Central memory CD8-positive, alpha-beta T cell (primary cell): ENCODE measurements at regions not wholly inside any gene's neighbourhood (a gene's known extent, or its start where the extent isn't known, plus 50 kb on each side); places are given as distances from the start of the nearest gene placed in this dataset.

Experiments
- ATAC-seq: fragments of 150-1000 bp; cut with Tn5 transposase; replicated peaks from 2 replicates; pipeline ENCODE4 v1.10.0; 2022; ENCODE audit warnings: mild to moderate bottlenecking, moderate FRiP score, moderate number of reproducible peaks; ENCODE audit not compliant: poor library complexity, severe bottlenecking; ENCODE audit errors: extremely low read depth
- DNase-seq, 2 donors: peaks; one replicate each; pipeline ENCODE4 v3.0.0; 2021; ENCODE audit warnings: low spot score in 2 of 2
- H3K27ac Mint-ChIP-seq: one replicate; pipeline ENCODE4 v1.8.0; 2022; ENCODE audit warnings: low read depth, mild to moderate bottlenecking, moderate library complexity, mixed read lengths
- H3K27me3 Mint-ChIP-seq: one replicate; pipeline ENCODE4 v1.8.0; 2022; ENCODE audit warnings: mixed read lengths
- H3K36me3 Mint-ChIP-seq: one replicate; pipeline ENCODE4 v1.8.0; 2022; ENCODE audit warnings: mild to moderate bottlenecking, moderate library complexity, mixed read lengths; ENCODE audit not compliant: insufficient read depth
- H3K4me1 Mint-ChIP-seq: one replicate; pipeline ENCODE4 v1.8.0; 2022; ENCODE audit warnings: mixed read lengths
- H3K4me3 Mint-ChIP-seq: one replicate; pipeline ENCODE4 v1.8.0; 2022; ENCODE audit warnings: mild to moderate bottlenecking, moderate library complexity, mixed read lengths
- H3K9me3 Mint-ChIP-seq: one replicate; pipeline ENCODE4 v1.8.0; 2022; ENCODE audit warnings: mixed read lengths

DNA sequence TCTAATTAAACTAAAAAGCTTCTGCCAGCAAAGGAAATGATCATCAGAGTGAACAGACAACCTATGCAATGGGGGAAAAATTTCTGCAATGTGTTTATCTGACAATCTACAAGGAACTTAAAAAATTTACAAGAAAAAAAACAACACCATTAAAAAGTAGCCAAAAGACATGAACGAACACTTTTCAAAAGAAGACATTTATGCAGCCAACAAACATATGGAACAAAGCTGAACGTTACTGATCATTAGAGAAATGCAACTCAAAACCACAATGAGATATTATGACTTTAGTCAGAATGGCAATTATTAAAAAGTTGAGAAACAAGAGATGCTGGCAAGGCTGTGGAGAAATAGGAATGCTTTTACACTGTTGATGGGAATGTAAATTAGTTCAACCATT lies 530.4 kb upstream of the DAB2 start:
- H3K9me3 Mint-ChIP-seq = no peaks in the 10 kb centered on the region
- ATAC-seq = no peak
- no peaks in the 10 kb centered on the region for H3K36me3 Mint-ChIP-seq
- no peak overlapping the region for H3K27ac Mint-ChIP-seq
- no peak overlapping the region for H3K4me3 Mint-ChIP-seq
- DNase-seq = no peak
- H3K27me3 Mint-ChIP-seq = no peaks in the 10 kb centered on the region
- no peaks in the 10 kb centered on the region for H3K4me1 Mint-ChIP-seq

DNA sequence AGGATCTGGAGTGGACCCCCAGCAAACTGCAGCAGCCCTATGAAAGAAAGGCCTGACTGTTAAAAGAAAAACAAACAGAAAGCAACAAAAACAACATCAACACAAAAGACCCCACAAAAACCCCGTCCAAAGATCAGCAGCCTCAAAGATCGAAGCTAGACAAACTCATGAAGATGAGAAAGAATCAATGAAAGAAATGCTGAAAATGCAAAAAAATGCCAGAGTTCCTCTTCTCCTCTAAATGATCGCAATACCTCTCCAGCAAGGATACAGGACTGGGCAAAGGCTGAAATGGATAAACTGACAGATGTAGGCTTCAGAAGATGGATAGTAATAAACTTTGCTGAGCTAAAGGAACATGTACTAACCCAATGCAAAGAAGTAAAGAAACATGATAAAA lies 526.3 kb upstream of the DAB2 start:
- Mint-ChIP-seq H3K9me3 (no peaks in the 10 kb centered on the region), H3K4me1 (peaks cover 5% of the 10 kb centered on the region), H3K4me3 (no peak overlapping the region), H3K36me3 (no peaks in the 10 kb centered on the region), H3K27ac (no peak overlapping the region), H3K27me3 (no peaks in the 10 kb centered on the region)
- ATAC-seq (no peak), DNase-seq (no peak)

DNA sequence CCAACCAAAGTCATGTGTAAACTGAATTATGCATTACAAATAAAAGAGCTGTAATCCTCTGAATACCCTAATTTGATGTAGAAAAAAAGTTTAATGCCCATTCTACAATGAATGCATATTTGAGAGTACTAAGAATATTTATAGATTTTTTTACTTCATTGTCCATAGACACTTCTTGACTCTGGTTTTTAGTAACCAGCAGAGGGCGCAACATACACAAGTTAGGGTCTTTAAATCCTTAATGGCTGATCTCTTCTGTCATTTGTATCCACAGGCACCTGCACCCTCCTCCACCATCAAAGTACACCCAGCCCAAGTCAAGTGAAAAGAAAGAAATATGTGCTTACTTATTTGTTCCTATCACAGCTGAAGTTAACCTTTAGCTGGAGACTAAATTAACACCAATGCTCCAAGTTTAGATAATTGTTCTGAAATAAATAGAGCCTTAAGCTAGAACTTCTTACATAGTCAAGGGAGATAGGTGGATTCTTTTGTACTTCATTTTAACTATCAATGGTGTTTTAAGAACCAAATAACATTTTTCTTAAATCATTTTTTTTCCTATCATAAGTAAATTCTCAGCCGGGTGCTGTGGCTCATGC lies 524.2 kb upstream of the DAB2 start:
- Mint-ChIP-seq H3K27me3 (no peaks in the 10 kb centered on the region), H3K4me3 (no peak overlapping the region), H3K36me3 (no peaks in the 10 kb centered on the region), H3K9me3 (no peaks in the 10 kb centered on the region), H3K4me1 (peaks cover 5% of the 10 kb centered on the region), H3K27ac (no peak overlapping the region)
- peak; percentile 84 for ATAC-seq
- DNase-seq = peak; percentile 23 to 44

DNA sequence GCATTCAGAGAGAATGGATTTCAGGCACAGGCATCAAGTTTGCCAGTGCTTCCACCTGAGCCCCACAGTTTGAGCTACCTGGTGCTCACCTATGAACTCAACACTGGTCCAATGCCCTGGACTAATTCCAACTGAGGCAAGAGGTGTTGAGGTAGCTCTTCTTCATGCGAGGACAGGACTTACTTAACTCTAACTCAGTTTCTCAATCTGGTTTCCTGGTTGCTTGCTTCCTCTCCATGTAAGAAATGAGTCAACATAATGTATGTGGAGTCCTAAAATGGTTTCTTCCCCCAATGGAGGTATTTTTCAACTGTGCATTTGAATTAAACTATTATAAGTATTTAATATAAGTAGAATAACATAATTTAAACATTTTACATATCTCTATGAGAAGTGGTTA lies 523.6 kb upstream of the DAB2 start:
- H3K4me1 Mint-ChIP-seq = peaks cover 5% of the 10 kb centered on the region
- ATAC-seq (no peak), DNase-seq (no peak)
- no peak overlapping the region for H3K27ac Mint-ChIP-seq
- no peaks in the 10 kb centered on the region for H3K27me3 Mint-ChIP-seq
- no peak overlapping the region for H3K4me3 Mint-ChIP-seq
- no peaks in the 10 kb centered on the region for H3K36me3 Mint-ChIP-seq
- no peaks in the 10 kb centered on the region for H3K9me3 Mint-ChIP-seq

DNA sequence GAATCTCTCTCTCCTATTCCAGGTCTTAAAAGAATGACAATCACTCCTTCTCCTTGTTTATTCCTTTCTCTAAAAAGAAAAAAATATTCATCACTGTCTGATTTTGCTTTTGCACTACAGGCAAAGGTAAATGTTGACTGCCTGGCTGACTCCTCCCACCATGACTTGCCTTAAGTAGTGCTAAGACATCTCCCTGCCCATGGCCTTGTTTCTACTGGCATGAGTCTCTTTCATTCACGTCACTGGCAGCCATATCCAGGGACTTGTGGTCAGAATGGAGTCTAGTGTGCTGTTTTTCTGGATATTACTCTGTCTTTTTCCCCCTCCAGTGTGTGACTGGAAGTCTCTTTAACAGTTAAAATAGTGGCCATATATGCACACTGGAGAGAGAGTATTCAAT lies 522.9 kb upstream of the DAB2 start:
- no peaks in the 10 kb centered on the region for H3K36me3 Mint-ChIP-seq
- DNase-seq = no peak
- H3K9me3 Mint-ChIP-seq = no peaks in the 10 kb centered on the region
- H3K4me3 Mint-ChIP-seq = no peak overlapping the region
- H3K27me3 Mint-ChIP-seq = no peaks in the 10 kb centered on the region
- H3K27ac Mint-ChIP-seq = no peak overlapping the region
- H3K4me1 Mint-ChIP-seq = peaks cover 5% of the 10 kb centered on the region
- no peak for ATAC-seq

DNA sequence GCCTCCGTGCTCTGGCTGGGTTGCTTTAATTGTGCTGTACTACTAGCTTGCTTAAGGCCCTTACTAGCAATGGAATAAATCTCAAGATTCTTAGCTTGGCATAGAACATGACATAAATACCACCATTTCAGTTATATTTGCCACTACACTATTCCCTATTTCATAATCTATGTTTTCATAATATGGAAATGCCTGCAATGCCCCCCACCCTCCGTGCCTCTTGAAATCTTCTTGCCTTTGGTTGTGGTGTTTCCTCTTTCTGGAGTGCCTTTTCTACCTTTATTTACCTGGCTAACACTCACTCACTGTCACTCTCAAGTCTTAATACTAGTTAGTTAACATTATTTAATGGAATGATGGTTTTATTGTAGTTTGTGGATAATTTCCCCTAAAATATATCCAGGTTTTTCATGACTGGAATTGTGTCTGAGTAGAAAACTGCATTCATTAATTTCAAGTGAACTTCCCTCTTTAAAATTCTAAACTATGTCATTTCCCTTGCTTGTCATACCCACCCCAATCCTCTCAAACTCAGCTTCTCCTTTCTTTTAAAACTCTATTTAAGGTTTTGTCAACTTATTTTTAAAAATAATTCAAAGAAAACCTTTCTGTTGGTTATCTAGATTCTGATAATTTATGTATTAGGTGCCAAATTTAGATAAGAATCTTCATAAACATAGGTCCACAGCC lies 521.7 kb upstream of the DAB2 start:
- DNase-seq (no peak), ATAC-seq (no peak)
- Mint-ChIP-seq H3K9me3 (no peaks in the 10 kb centered on the region), H3K36me3 (no peaks in the 10 kb centered on the region), H3K27ac (no peak overlapping the region), H3K4me1 (peaks cover 5% of the 10 kb centered on the region), H3K27me3 (no peaks in the 10 kb centered on the region), H3K4me3 (no peak overlapping the region)

DNA sequence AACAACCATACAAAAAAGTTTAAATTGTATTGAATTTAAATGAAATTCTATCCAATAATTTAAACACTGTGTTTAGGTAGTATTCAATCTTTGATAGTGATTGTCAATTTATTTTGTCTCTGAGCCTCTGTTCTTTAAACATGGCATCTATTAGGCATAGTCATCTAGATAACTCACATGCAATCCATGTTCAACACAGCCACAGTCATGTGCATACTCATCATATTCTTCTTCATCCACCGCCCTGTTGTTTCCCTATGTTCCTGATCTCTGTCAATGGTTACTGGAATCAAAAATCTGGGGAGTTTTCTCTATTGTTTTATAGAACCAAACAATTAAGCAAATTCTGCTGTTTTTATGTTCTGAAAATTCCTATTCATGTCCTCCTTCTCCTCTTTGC lies 521.1 kb upstream of the DAB2 start:
- Mint-ChIP-seq H3K36me3 (no peaks in the 10 kb centered on the region), H3K4me1 (peaks cover 5% of the 10 kb centered on the region), H3K27ac (no peak overlapping the region), H3K9me3 (no peaks in the 10 kb centered on the region), H3K4me3 (no peak overlapping the region), H3K27me3 (no peaks in the 10 kb centered on the region)
- ATAC-seq (no peak), DNase-seq (no peak)

DNA sequence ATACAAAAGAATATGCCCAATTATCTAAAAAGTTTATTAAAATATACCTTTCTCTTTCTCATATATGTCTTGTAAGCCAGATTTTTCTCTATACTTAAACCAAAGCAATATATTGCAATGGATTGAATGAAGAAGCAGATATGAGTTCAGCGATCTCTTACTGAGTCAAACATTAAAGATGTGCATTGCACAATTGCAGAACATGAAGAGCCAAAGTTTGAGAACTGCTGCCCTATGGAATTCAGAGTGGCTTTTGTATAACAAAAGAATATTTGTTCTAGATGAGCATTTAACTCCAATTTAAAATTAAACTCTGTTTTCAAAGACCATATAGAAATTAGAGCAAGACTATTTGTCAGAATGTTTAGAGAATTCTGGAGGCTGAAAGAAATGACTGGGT lies 519.0 kb upstream of the DAB2 start:
- H3K27me3 Mint-ChIP-seq = no peaks in the 10 kb centered on the region
- H3K9me3 Mint-ChIP-seq = no peaks in the 10 kb centered on the region
- DNase-seq (no peak), ATAC-seq (no peak)
- H3K4me1 Mint-ChIP-seq = peaks cover under 1% of the 10 kb centered on the region
- no peak overlapping the region for H3K4me3 Mint-ChIP-seq
- H3K36me3 Mint-ChIP-seq = no peaks in the 10 kb centered on the region
- no peak overlapping the region for H3K27ac Mint-ChIP-seq

DNA sequence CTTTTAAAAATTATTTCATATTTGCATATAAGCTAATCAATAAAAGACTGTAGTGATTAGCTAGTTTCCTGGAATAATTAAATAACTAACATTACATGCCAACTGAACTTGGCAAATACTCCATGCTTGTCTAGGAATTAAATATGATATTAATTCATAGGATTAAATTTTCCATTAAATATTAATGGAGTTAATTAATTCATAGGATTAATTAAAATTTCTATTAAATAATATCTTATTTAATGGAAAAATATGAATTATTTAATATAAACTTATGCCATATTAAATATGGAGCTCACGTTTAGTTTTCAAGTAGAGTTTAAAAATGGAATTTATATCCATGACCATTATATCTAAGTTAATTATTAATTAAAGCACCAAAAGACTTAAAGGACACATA lies 517.8 kb upstream of the DAB2 start:
- H3K4me1 Mint-ChIP-seq = no peaks in the 10 kb centered on the region
- no peaks in the 10 kb centered on the region for H3K27me3 Mint-ChIP-seq
- no peaks in the 10 kb centered on the region for H3K9me3 Mint-ChIP-seq
- ATAC-seq (no peak), DNase-seq (no peak)
- no peaks in the 10 kb centered on the region for H3K36me3 Mint-ChIP-seq
- no peak overlapping the region for H3K4me3 Mint-ChIP-seq
- no peak overlapping the region for H3K27ac Mint-ChIP-seq

DNA sequence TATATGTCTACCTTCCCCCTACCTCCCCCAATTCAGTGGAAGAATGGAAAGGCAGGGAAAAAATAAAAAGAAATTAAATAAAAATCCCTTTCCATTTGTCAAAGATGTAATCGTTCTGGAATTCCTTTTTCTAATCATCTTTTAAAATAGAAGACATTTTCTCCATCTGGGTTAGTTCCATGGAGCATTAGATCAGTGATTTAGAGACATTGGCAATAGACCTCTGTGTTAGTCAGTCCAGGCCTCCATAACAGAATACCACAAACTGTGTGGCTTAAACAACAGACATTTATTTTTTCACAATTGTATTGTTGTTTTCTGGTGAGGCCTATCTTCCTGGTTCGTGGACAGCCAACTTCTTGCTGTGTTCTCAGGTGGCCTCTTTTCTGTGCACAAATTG lies 516.6 kb upstream of the DAB2 start:
- H3K27ac Mint-ChIP-seq = no peak overlapping the region
- H3K36me3 Mint-ChIP-seq = no peaks in the 10 kb centered on the region
- H3K4me3 Mint-ChIP-seq = no peak overlapping the region
- H3K4me1 Mint-ChIP-seq = no peaks in the 10 kb centered on the region
- DNase-seq = no peak
- no peaks in the 10 kb centered on the region for H3K9me3 Mint-ChIP-seq
- H3K27me3 Mint-ChIP-seq = no peaks in the 10 kb centered on the region
- no peak for ATAC-seq

DNA sequence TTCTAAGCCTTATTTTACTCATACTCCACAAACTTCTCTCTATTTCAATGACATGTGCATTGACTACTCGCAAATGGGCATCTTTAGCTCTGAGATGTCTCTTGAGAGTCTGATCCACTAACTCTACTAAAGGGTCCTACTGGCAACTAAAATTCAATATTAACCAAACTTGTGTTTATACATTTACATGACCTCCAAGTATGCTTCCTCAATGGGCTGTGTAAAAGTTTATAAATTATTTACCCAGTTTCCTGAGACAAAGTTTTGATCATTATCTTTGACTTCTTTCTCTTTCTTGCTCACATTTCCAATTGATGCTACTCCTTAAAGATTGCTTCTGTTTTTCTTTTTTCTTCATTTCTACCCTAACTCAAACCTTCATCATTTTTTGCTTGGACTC lies 510.1 kb upstream of the DAB2 start:
- H3K4me1 Mint-ChIP-seq = no peaks in the 10 kb centered on the region
- no peaks in the 10 kb centered on the region for H3K9me3 Mint-ChIP-seq
- no peak for ATAC-seq
- DNase-seq = no peak
- H3K36me3 Mint-ChIP-seq = no peaks in the 10 kb centered on the region
- H3K4me3 Mint-ChIP-seq = no peak overlapping the region
- H3K27ac Mint-ChIP-seq = no peak overlapping the region
- H3K27me3 Mint-ChIP-seq = peaks cover 14% of the 10 kb centered on the region

DNA sequence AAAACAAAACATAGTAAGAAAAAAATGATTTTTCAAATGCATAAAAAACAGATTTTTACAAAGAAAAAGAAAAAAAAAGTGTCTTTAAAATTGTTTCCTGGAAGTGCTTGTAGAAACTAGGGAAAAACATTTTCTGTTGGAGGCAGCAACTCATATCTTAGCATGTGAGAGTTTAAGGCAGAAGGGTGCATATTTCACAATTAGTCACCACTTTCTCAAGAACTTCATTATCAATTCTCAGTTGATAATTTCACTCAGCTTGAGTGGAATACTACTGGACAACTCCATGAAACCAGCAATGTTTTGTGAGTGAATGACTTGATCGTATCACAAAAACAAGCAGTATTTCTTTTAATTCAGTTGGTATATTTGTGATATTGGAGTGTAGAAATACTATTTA lies 508.3 kb upstream of the DAB2 start:
- ATAC-seq = no peak
- peaks cover 17% of the 10 kb centered on the region for H3K27me3 Mint-ChIP-seq
- no peak for DNase-seq
- H3K36me3 Mint-ChIP-seq = no peaks in the 10 kb centered on the region
- no peaks in the 10 kb centered on the region for H3K4me1 Mint-ChIP-seq
- no peaks in the 10 kb centered on the region for H3K9me3 Mint-ChIP-seq
- no peak overlapping the region for H3K4me3 Mint-ChIP-seq
- H3K27ac Mint-ChIP-seq = no peak overlapping the region

DNA sequence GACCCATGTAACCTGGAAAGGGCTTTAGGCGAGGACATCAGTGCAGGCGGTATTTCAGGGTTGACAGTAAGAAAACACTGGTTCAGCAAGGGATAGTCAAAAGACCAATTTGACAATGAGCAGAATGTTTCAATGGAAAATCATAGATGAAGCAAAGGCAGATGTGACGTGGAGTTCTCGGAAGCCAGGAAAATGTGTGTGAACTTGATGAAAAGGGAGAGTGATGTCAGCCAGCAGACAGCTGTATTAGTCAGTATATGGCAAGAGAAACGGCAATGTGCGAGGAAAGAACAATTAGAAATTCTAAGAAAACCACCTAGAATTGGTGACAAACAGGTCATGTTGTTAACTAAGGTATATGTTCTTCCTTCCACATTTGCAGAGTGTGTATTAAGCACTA lies 503.9 kb upstream of the DAB2 start:
- ATAC-seq (no peak), DNase-seq (no peak)
- Mint-ChIP-seq H3K4me1 (no peaks in the 10 kb centered on the region), H3K27me3 (peaks cover 17% of the 10 kb centered on the region), H3K4me3 (no peak overlapping the region), H3K9me3 (no peaks in the 10 kb centered on the region), H3K36me3 (no peaks in the 10 kb centered on the region), H3K27ac (no peak overlapping the region)
